ENCODE measurements at regions not wholly inside any gene's neighbourhood (a gene's known extent, or its start where the extent isn't known, plus 50 kb on each side); places are given as distances from the start of the nearest gene placed in this dataset.

GRCh38 chr2:17401096-17401495, 117.1 kb downstream of the RAD51AP2 start:
- no peak for TF ChIP-seq POLR2A (IDR thresholded peaks at IDR 0.05)
- no peak for TF ChIP-seq CTCF (IDR thresholded peaks at IDR 0.05)
- no peak for TF ChIP-seq POLR2AphosphoS5 (IDR thresholded peaks at IDR 0.05)
